Middle frontal gyrus (tissue), 1 donor: ENCODE measurements at regions not wholly inside any gene's neighbourhood (a gene's known extent, or its start where the extent isn't known, plus 50 kb on each side); places are given as distances from the start of the nearest gene placed in this dataset.

ENCODE experiments used
- DNase-seq: peaks from one replicate; pipeline ENCODE4 v3.0.0-alpha.2; 2015; ENCODE audit warnings: low spot score; ENCODE audit errors: extremely low spot score

DNA sequence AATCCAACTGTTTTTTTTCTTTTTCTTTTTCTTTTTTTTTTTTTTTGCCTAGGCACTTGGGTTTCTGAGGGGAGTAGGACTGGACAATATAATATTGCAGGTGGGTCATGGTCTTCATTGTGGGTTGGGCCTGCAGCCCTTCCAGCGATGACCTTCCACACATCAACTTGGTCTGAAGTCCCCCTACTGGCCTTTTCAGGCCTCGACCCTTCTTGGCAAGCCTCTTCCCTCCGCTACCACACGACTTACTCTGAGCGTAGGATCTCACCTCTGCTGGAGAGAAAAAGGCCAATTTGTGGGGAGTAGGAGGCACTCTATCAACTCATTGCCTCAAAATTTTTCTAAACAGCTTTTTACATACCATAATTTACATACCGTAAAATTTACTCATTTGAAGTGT lies 51.1 kb upstream of the GRIK3 start:
- DNase-seq = no peak

DNA sequence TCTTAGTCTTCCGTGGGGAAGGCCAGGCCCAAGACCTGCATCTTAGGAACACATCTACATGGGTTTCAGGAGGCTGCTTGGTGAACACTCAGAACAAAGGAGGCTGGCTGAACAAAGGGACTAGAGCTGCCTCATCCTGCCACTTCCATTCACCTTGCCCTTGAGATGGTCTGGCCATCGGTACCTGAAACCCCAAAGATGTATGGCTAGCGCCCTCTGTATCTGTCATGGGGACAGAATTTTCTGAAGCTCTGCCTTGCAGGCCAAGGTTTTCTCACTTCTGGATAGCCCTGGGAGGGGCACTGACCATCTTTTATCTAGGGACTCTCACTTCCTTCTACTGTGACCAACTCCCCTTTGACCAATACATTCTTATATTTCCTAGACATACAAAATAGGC lies 55.4 kb upstream of the GRIK3 start:
- DNase-seq = no peak

DNA sequence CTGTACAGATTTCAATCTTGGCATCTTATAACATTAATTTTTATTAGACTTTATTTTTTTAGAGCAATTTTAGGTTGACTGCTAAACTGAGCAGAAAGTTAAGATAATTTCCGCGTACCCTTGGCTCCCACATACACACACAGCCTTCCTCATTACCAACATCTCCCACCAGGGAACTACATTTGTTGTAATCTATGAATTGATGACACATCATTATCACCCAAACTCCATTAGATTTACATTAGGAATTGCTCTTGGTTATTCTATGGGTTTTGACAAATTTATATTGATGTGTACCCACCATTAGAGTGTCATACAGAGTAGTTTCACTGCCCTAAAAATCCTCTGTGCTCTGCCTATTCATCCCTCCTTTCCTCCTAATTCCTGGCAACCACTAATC lies 56.4 kb upstream of the GRIK3 start:
- DNase-seq = no peak

GRCh38 chr1:37092937-37093336 lies 58.6 kb upstream of the GRIK3 start:
- no peak for DNase-seq

DNA sequence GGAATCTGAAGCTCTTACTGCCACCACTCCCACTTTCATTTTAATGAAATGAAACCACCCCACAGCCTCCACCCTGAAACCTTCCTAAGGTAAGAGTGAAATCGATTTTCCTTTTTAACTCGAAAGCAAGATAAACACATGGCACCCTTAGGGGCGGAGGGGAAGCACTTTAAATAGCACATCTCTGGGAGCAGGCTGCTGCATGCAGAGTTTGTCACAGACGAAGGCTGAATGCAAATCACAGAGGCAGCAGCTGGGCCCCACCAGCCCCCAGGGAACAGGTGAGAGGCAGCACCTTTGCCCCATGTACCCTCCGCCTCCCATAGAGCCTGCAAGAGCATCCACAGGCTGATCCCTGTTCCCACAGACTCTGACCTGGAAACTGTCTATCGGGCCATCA lies 60.0 kb upstream of the GRIK3 start:
- no peak for DNase-seq

- no peak for DNase-seq
These were observed 62.2 kb upstream of the GRIK3 start for GRCh38 chr1:37096523-37096922.

GRCh38 chr1:37097731-37098130 lies 63.4 kb upstream of the GRIK3 start:
- DNase-seq = no peak

- DNase-seq = no peak
These were observed 63.9 kb upstream of the GRIK3 start for GRCh38 chr1:37098237-37098636.

GRCh38 chr1:37100310-37100709 lies 66.0 kb upstream of the GRIK3 start:
- DNase-seq = no peak

DNA sequence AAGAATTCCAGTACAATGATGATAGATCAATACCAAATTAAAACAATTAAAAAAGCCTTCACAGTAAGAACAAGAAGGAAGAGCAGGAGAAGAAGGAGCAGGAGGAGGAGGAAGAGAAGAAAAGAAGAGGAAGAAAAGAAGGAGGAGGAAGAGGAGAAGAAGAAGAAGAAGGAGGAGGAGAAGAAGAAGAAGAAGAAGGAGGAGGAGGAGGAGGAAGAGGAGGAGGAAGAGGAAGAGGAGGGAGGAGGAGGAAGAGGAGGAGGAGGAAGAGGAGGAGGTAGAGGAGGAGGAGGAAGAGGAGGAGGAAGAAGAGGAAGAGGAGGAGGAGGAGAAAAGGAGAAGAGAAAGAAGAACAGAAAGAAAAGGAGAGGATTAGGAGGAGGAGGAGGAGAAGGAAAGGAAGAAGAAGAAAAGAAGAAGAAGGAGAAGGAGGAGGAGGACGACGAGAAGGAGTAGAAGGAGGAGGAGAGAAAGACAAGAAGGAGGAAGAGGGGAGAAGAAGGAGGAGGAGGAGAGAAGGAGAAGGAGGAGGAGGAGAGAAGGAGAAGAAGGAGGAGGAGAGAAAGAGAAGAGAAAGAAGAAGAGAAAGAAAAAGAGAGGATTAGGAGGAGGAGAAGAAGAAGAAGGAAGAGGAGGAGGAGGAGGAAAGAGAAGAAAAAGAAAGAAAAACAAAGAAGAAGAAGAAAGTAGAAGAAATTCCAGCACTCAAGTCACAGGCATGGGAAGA lies 68.5 kb upstream of the GRIK3 start:
- no peak for DNase-seq

DNA sequence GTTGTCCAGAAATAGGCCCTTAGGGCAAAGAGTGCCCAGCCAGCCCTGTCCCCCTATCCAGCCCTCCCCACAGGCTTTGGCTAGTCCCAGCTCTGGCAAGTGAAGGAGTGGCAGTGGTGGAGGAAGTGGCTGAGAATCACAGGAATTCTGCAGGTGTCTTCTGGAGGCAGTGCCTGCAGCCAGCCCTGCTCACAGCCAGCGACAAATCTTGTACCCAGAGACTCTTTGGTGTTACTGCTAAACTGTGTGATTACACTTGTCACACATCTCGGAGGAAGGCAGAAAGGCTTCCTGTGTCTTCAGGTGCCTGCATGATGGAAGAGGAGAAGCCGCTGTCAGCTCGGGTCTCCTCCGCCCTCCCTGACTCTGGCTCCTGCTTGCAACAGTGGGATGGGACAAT lies 71.6 kb upstream of the GRIK3 start:
- DNase-seq = no peak

GRCh38 chr1:37107153-37107907 lies 73.0 kb upstream of the GRIK3 start:
- DNase-seq = no peak

GRCh38 chr1:37108596-37109188 lies 74.4 kb upstream of the GRIK3 start:
- no peak for DNase-seq

DNA sequence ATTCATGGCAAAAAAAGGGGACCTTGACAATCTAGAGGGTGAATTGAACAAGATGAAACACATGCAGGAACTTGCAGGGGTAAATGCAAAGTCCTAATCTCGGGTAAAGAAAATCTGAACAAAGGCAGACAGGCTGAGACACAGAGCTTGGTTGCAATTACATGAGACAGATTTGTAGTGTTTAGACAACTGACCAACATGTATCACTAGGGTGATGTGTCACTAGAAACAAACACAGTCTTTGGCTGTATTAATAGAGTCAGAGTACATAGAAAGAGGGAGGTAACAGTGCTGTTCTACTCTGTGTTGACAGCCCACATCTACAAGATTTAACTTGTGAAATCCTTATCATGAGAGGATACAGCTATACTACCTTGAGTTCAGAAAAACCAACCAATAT lies 78.1 kb upstream of the GRIK3 start:
- DNase-seq = no peak

- no peak for DNase-seq
These were observed 79.1 kb upstream of the GRIK3 start for GRCh38 chr1:37113285-37113997.

GRCh38 chr1:37118790-37119189 lies 84.5 kb upstream of the GRIK3 start:
- no peak for DNase-seq

DNA sequence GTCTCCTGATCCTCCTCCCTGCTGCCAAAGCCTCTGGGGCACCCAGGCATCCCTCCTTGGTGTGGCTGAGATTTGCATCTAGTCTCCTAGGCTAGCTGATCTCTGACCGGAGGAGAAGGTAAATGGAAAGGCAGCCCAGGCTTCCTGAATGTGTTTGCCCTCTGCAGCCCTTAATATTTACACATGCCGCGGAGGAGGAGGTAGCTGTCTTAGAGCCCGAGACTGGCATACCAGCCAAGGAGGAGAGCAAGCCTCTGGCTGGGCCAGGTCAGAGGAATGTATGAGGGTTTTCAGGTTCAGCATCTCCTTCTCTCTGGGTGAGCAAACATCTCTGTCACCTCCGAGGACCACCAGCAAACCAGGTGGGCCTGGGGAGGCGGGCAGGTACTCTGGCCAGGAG lies 86.0 kb upstream of the GRIK3 start:
- DNase-seq = no peak

DNA sequence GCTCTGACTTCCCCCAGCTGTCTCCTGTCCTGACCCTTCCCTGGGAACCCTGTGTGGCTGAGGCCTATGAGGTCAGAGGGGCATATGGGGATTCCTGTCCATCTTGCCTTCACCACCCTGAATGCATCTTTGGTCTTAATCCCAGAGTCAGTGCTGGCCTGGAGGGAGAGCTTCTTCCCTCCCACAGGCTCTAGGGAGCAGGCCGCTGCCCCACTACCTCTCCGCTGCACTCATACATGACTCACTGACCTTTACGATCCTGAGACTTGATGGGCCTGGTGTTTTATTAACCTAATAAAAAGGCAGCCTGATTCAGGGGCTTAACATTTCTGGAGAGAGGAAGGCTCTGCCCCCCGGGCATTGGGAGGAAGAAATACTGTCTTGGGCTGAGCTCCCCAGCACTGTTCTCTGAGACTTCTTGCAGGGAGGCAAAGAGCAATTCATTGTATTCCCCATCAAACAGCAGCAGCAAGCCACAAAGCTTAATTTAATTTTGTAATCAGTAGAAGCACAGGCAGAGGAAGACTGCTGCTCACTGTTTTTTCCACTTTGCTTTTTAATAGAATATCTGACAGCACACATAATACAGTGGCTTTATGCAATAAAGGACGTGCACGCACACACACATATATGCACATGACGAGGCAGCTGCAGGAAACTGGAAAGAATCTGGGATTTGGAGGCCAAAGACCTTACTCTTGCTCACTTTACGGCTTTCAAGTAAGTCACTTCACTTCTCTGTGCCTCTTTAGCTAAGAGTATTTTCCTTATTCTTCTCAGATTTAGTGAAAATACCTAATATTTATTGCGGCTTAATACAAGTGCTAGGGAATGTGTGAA lies 89.2 kb upstream of the GRIK3 start:
- no peak for DNase-seq

- DNase-seq = no peak
These were observed 90.2 kb upstream of the GRIK3 start for GRCh38 chr1:37124501-37124900.

DNA sequence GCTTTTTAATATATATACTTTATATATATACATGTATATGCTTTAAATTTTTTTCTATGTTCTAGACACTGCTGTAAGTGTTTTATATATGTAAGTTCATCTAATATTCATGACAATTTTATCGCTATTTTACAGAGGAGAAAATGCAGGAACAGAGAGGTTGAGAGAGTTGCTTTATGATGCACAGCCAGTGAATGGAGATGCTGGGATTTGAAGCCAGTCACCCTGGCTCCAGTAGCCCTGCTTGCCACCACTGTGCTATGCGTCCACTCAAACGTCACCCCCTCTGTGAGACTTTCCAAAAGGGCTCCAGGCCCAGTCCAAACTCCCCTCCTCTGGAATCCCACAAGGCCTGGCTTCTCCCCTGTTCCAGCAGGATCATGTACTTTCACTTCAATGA lies 91.0 kb upstream of the GRIK3 start:
- DNase-seq = no peak

DNA sequence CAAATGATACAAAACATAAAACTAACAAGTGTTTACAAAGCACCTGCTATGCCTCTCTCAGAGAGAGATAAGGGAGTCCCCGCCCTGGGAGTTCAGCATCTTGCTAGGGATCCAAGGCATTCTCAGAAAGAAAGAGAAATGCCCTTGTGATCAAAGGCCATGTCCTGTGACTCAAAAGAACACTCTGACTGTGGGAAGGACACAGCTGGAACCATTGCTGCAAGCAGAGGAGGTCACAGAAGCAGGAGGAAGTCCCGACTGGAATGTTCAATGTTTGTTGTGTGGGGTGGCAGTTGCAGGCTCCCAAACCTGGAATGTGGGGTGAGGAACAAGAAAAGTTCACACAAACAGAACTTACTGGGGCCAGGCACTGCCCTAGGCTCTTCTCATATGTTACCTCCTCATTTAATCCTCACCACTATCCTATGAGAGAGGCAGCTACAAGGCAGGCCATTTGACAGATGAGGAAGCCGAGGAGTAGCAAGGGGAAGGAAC lies 93.0 kb upstream of the GRIK3 start:
- no peak for DNase-seq
